Pons (tissue), 1 donor: ENCODE measurements at regions not wholly inside any gene's neighbourhood (a gene's known extent, or its start where the extent isn't known, plus 50 kb on each side); places are given as distances from the start of the nearest gene placed in this dataset.
"Not testable (repeated sequence)": the region's sequence is repeated elsewhere in the genome, so short reads cannot be mapped to it uniquely, and the experiment has no call there.

Experiments used
- DNase-seq: peaks from one replicate; pipeline ENCODE4 v3.0.0-alpha.2; 2016; ENCODE audit warnings: low spot score

DNA sequence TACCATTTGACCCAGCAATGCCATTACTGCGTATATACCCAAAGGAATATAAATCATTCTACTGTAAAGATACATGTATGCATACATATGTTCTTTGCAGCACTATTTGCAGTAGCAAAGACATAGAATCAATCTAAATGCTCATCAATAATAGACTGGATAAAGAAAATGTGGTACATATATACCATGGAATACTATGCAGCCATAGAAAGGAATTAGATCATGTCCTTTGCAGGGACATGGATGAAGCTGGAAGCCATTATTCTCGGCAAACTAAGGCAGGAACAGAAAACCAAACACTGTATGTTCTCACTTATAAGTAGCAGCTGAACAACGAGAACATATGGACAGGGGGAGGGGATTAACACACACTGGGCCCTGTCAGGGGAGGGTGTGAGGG is 54.8 kb upstream of the ZNF30 start:
- not testable (repeated sequence) for DNase-seq

GRCh38 chr19:34867631-34868030 is 59.1 kb upstream of the ZNF30 start:
- DNase-seq: no peak

DNA sequence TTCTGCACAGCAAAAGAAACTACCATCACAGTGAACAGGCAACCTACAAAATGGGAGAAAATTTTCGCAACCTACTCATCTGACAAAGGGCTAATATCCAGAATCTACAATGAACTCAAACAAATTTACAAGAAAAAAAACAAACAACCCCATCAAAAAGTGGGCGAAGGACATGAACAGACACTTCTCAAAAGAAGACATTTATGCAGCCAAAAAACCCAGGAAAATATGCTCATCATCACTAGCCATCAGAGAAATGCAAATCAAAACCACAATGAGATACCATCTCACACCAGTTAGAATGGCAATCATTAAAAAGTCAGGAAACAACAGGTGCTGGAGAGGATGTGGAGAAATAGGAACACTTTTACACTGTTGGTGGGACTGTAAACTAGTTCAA is 61.5 kb upstream of the ZNF30 start:
- DNase-seq: not testable (repeated sequence)

- not testable (repeated sequence) for DNase-seq
Measured at GRCh38 chr19:34859823-34860736, 66.6 kb upstream of the ZNF30 start.

- DNase-seq: not testable (repeated sequence)
Measured at GRCh38 chr19:34859325-34859724, 67.4 kb upstream of the ZNF30 start.

- no peak for DNase-seq
Measured at GRCh38 chr19:34856052-34856451, 70.7 kb upstream of the ZNF30 start.

- DNase-seq: no peak
Measured at GRCh38 chr19:34853369-34853768, 73.3 kb upstream of the ZNF30 start.

GRCh38 chr19:34852669-34853068 is 74.0 kb upstream of the ZNF30 start:
- no peak for DNase-seq

GRCh38 chr19:34851277-34851804 is 75.4 kb upstream of the ZNF30 start:
- no peak for DNase-seq

DNA sequence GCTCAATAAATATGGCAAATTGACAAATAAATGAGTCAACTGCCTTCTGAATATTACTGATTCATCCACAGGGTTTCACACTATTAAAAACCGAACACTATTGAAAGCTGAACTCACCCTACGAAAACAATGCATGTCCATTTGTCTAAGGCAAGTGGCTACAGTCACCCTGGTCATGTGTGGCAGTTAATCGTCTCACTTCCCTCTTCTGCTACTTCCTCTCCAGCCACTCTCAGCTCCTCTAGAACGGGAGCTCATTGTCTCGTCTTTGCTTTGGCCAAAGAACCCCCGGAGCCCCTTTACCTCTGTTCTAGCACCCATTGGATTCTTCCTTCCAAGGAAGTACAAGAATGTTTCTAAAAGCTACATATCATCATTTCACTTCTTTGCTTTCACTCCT is 74.4 kb upstream of the ZNF599 start:
- DNase-seq: no peak

DNA sequence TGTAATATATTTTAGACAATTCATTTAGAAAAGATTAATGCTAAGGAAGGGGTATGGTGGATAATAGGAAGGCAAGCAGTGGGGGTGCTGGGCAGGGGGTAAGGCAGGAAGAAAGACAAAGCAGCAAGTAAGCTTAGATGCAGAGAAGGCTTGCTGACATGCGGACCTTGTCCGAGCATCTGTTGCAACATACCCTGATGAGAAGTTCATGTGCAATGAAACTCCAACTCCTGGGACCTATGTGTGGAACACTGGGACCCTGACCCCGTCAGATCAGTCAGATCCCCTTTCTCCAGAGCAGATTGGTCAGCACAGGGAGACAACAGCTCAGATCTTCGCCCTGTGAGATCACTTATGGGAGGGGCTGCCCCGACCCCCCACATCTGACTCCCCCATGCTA is 71.3 kb upstream of the ZNF599 start:
- no peak for DNase-seq

DNA sequence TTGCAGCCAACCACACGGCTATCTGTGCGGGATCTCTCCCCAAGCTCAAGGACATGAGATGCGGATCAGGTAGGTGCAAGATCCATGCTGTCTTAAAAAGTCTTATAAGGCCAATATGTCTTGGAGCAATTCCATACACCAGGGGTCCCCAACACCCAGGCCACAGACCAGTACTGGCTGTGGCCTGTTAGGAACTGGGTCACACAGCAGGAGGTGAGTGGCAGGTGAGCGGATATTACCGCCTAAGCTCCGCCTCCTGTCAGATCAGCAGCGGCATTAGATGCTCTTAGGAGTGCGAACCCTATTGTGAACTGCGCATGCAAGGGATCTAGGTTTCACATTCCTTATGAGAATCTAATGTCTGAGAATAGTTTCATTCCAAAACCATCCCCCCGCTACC is 68.8 kb upstream of the ZNF599 start:
- no peak for DNase-seq

GRCh38 chr19:34838753-34839431 is 65.9 kb upstream of the ZNF599 start:
- DNase-seq: no peak

- peak; percentile 3 for DNase-seq
Measured at GRCh38 chr19:34838248-34838647, 65.2 kb upstream of the ZNF599 start.

DNA sequence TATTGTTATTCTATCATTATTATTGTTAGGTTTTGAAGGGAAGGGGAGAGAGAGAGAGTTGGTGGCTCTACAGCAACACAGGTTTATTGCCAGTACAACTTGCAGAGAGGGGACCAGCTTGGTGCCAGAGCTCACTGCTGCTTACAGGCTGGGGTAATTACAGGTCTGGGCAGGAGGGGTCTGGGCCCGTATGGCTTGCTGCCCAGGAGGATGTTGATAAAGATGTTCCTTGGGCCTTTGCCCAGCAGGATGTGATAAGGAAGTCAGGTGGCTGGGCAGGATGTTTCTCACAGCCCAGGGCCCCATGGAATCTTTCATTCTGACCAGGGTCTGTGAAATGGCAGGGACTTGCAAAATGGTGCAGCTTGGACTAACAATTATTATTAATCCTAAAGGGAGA is 64.2 kb upstream of the ZNF599 start:
- no peak for DNase-seq

DNA sequence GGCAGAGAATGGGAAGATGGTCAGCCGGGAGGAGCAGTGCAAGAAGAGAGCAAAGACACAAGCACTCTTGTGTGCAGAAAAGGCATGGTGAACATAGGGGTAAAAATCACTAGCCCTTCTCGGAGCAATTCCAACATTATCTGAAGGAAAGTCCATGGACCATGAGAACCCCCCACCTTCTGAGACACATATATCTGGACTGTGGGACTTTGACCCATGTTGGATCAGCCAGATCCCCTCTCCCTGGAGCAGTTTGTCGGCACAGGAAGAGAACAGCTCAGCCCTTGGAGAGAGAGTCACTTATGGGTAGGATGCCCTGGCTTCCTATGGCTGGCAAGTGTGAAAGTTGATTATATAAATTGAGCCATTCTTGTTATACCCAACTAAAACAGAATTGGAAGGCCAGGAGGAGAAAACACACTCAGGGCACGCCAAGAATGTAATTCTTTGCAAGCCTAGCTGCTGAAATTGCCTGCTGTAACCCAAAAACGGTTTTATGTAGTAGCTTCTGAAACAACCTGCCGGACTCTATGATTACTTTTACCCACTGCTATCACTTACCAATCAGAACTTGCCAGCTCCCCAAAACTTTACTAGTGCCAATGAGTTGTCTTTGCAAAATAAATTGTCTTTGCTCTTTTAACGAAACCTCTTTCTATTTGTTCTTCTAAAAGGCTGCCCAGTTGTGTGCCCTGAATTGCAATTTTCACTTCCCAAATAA is 62.8 kb upstream of the ZNF599 start:
- no peak for DNase-seq

DNA sequence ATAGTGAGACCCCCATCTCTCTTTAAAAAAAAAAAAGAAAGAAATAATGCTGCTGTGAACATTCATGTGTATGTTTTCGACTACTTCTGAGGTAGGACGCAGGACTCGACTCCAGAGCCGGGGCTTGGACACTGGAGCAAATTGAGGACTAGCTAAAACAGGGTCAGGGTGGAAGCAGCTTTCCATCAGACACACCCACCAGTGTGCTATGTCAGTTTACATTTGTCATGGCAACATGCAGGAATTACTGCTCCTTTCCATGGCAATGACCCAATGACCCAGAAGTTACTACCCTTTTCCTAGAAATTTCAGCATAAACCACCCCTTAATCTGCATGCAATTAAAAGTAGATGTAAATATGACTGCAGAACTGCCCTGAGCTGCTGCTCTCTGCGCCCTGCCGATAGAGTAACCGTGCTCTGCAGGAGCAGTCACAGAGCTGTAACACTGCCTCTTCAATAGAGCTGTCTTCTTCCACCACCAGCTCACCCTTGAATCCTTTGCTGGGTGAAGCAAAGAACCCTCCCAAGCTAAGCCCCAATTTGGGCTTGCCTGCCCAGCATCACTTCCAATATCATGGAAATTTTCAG is 61.6 kb upstream of the ZNF599 start:
- DNase-seq: no peak

DNA sequence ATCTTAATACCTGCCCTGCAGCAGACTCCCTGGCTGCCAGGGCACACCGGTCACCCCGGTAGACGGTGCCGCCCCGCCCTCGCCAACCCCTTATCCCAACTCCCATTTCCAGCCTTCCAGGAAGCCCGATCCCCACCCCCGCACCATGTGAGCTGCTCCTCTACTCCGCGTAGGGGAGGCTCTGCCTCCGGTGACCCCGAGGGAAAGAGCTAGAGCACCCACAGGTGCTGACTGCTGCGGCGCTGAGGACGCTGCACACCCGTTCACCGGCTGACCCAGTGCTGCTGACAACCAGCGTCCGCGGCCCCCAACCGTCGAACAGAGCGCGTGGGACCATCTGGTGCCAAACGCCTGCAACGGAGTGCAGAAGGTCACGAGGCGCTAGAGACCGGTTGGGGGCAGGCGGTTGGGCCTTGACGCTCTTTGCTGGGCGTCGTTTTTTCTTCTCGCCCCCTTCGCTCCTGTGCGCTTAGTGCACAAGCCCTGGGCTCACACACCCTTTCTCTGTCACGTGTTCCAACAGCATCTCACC is 59.6 kb upstream of the ZNF599 start:
- DNase-seq: no peak

GRCh38 chr19:34831714-34832113 is 58.7 kb upstream of the ZNF599 start:
- no peak for DNase-seq

DNA sequence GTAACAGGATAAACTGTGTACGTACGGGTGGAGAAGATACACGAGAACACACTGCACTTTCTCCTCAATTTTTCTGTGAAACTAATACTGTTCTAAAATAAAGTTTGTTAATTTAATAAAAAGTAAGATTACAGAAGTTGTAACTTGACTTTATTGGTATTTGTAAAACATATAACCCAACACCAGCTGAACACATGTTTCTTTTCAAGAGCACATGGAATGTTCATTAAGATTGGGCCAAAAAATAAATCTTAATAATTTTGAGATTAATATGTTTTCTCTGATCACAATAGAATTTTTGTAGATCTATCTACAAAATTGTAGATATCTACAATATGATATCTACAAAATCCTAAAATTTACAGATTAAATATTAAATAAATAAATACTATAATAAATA is 55.1 kb upstream of the ZNF599 start:
- no peak for DNase-seq

- DNase-seq: no peak
Measured at GRCh38 chr19:34825212-34825611, 52.2 kb upstream of the ZNF599 start.

DNA sequence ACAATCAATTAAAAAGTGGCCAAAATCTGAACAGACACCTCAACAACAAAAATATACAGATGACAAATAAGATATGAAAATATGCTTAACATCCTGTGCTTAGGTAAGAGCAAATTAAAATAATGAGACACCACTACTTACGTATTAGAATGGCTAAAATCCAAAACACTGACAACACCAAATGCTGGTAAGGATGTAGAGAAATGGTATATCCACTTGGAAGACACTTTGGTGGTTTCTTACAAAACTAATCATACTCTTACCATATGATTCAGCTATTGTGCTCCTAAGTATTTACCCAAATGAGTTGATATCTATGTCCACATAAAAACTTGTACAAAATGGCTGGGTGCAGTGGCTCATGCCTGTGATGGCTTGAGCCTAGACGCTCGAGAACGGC is 51.7 kb upstream of the ZNF599 start:
- no peak for DNase-seq
